Right renal cortex interstitium (tissue), 3 donors: ENCODE measurements at regions not wholly inside any gene's neighbourhood (a gene's known extent, or its start where the extent isn't known, plus 50 kb on each side); places are given as distances from the start of the nearest gene placed in this dataset.

Experiments used
- DNase-seq, 3 donors: peaks; one replicate each; pipeline ENCODE4 v3.0.0-alpha.2; 2013; ENCODE audit warnings: low read depth in 3 of 3, low spot score in 2 of 3

GRCh38 chr12:42652048-42652447 lies 62.5 kb upstream of the PRICKLE1 start:
- DNase-seq: no peak

DNA sequence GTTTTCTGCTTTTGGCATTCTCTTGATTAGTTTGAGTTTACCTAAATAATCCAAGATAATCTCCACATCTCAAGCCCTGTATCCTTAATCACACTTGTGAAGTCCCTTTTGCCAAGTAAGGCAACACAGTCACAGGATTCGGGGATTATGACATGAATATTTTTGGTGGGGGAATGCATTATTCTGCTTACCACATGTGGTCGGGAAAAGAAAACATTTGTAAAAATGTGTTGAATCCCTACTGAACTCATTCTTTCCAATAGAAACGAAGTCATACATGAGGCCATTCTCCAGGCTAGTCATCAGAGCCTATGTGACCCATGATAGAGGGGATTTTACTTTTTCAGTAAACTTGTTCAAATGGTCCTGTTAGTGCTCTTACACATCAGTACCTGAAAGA lies 58.5 kb upstream of the PRICKLE1 start:
- DNase-seq: no peak

GRCh38 chr12:42643881-42644579 lies 54.5 kb upstream of the PRICKLE1 start:
- DNase-seq: no peak

GRCh38 chr12:42641221-42641885 lies 51.8 kb upstream of the PRICKLE1 start:
- DNase-seq: no peak

DNA sequence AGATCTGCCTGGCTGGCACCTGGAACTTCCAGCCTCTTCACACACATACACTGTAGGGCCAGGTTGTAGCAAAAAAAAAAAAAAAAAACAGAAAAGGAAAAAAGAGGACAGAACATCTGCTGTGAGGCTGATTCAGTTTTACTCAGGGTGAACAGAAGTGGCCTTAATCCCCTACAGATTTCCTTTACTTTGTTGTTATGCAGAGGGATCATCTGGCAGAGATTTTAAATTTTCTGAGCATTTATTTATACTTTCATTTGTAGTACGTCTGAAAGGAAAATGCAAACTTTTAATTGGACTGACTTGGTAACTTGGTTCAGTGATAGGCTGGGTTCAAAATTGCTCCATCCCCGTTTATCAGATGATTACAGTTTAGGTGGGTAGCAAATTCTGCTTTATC lies 50.8 kb upstream of the PRICKLE1 start:
- no peak for DNase-seq

- DNase-seq: no peak
Observed at GRCh38 chr12:42639556-42639955, 50.0 kb upstream of the PRICKLE1 start.
